ENCODE measurements at regions not wholly inside any gene's neighbourhood (a gene's known extent, or its start where the extent isn't known, plus 50 kb on each side); places are given as distances from the start of the nearest gene placed in this dataset.

DNA sequence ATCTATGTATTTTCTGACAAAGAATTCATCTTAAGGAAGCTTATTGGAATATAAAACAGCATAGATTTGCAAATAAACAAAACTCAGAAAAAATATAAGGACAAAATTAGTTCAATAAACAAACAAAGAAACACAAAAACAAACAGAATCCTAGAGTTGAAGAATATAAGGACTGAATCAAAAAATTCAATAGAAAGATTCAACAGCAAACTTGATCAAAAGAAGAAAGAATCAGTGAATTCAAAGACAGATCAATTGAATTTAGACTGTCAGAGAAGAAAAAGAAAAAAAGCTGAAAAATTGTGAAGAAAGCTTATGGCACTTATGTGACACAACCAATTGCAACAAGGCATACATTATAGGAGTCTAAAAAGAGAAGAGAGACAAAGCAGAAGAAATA is 770.0 kb upstream of the RGS18 start:
- TF ChIP-seq SUZ12 (IDR thresholded peaks at IDR 0.05; ENCODE audit: extremely low read depth, insufficient read depth, insufficient read length) (no peak), YY1 (IDR thresholded peaks at IDR 0.05; ENCODE audit: insufficient read depth, insufficient read length) (no peak)

Measured in NT2/D1 (cell line).